Endothelial cell (in vitro differentiated cells): ENCODE measurements at regions not wholly inside any gene's neighbourhood (a gene's known extent, or its start where the extent isn't known, plus 50 kb on each side); places are given as distances from the start of the nearest gene placed in this dataset.
A peak's percentile ranks its signal among the peaks of the same experiment; 100 is the strongest.

ENCODE experiments used
- DNase-seq: peaks from one replicate; pipeline ENCODE4 v3.0.0; 2021; ENCODE audit warnings: low spot score
- H3K27ac Mint-ChIP-seq: one replicate; pipeline ENCODE4 v1.8.0; 2021; ENCODE audit warnings: mixed read lengths, inconsistent platforms; ENCODE audit not compliant: unreplicated experiment
- H3K27me3 Mint-ChIP-seq: one replicate; pipeline ENCODE4 v1.8.0; 2021; ENCODE audit warnings: mild to moderate bottlenecking, moderate library complexity, mixed read lengths, inconsistent platforms; ENCODE audit not compliant: unreplicated experiment
- H3K36me3 Mint-ChIP-seq: one replicate; pipeline ENCODE4 v1.8.0; 2021; ENCODE audit warnings: mild to moderate bottlenecking, low read depth, mixed read lengths, inconsistent platforms; ENCODE audit not compliant: unreplicated experiment
- H3K4me1 Mint-ChIP-seq: one replicate; pipeline ENCODE4 v1.8.0; 2021; ENCODE audit warnings: mild to moderate bottlenecking, mixed read lengths, inconsistent platforms; ENCODE audit not compliant: unreplicated experiment
- H3K4me3 Mint-ChIP-seq: one replicate; pipeline ENCODE4 v1.8.0; 2021; ENCODE audit warnings: mild to moderate bottlenecking, mixed read lengths, inconsistent platforms; ENCODE audit not compliant: unreplicated experiment
- H3K9me3 Mint-ChIP-seq: one replicate; pipeline ENCODE4 v1.8.0; 2021; ENCODE audit warnings: mixed read lengths, inconsistent platforms; ENCODE audit not compliant: unreplicated experiment
- CTCF ChIP-seq: fragments of 200-600 bp; sonication (generic); IDR thresholded peaks from one replicate; pipeline ENCODE4 v1.5.0; 2021; ENCODE audit warnings: antibody characterized with exemption; ENCODE audit not compliant: unreplicated experiment

- no peak overlapping the region for H3K27ac Mint-ChIP-seq
- peaks cover 2% of the 10 kb centered on the region for H3K27me3 Mint-ChIP-seq
- no peak for DNase-seq
- H3K4me3 Mint-ChIP-seq = no peak overlapping the region
- H3K36me3 Mint-ChIP-seq = no peaks in the 10 kb centered on the region
- H3K9me3 Mint-ChIP-seq = no peaks in the 10 kb centered on the region
- H3K4me1 Mint-ChIP-seq = no peaks in the 10 kb centered on the region
- TF ChIP-seq CTCF = no peak
Measured at GRCh38 chr5:160978944-160979343, 126.9 kb upstream of the ATP10B start.

GRCh38 chr5:160976181-160976580 lies 124.2 kb upstream of the ATP10B start:
- H3K27ac Mint-ChIP-seq = no peak overlapping the region

GRCh38 chr5:160970605-160971191 lies 118.7 kb upstream of the ATP10B start:
- no peak overlapping the region for H3K27ac Mint-ChIP-seq
- no peaks in the 10 kb centered on the region for H3K4me1 Mint-ChIP-seq
- peaks cover under 1% of the 10 kb centered on the region for H3K27me3 Mint-ChIP-seq
- TF ChIP-seq CTCF = peak; percentile 55
- H3K9me3 Mint-ChIP-seq = no peaks in the 10 kb centered on the region
- DNase-seq = no peak
- H3K4me3 Mint-ChIP-seq = no peak overlapping the region
- no peaks in the 10 kb centered on the region for H3K36me3 Mint-ChIP-seq

More at GRCh38 chr5:160976181-160976580, 124.2 kb upstream of the ATP10B start:
- DNase-seq = no peak
- Mint-ChIP-seq H3K27me3 (peaks cover 2% of the 10 kb centered on the region), H3K4me3 (no peak overlapping the region), H3K4me1 (no peaks in the 10 kb centered on the region), H3K9me3 (no peaks in the 10 kb centered on the region), H3K36me3 (no peaks in the 10 kb centered on the region)
- TF ChIP-seq CTCF = no peak

DNA sequence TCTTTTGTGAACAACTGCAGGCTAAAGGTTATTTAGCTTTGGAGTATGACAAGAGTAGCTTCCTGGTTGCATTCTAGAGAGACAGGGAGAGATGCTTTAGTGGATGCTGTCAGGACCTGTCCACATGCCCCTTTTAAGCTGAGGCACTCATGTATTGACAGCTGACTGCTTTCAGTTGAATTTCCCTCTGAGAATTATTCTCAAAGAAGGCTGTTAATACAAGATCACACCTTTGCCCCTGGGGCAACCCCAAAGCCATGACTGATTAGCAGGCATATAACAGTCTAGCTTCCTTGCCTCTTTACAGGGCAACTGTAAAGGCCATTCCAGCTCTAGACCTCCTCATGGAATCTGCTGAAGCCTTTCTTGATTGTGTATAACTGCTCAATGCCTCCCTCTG lies 117.6 kb upstream of the ATP10B start:
- Mint-ChIP-seq H3K9me3 (no peaks in the 10 kb centered on the region), H3K4me1 (no peaks in the 10 kb centered on the region), H3K27ac (no peak overlapping the region), H3K36me3 (no peaks in the 10 kb centered on the region), H3K4me3 (no peak overlapping the region), H3K27me3 (no peaks in the 10 kb centered on the region)
- no peak for DNase-seq
- TF ChIP-seq CTCF = no peak

DNA sequence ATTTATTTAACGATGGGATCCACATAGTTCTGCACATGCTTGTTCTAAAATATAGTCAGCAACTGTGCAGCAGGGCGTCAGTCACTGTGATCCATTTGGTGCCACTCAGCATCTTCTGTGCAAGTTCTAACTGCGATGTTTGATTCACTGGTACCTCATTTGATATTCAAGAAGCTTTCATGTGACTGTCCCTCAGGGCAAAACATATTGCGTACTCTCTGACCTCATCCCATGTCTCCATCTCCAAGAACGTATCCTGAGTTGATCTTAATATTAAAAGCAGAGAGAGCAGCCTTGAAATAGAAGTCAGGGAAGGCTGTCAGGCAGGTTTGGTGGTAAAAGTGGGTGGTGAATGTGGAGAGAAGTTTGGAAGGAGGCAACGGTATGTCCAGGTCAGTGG lies 116.5 kb upstream of the ATP10B start:
- no peak for DNase-seq
- Mint-ChIP-seq H3K9me3 (no peaks in the 10 kb centered on the region), H3K27me3 (no peaks in the 10 kb centered on the region), H3K4me1 (no peaks in the 10 kb centered on the region), H3K4me3 (no peak overlapping the region), H3K27ac (no peak overlapping the region), H3K36me3 (no peaks in the 10 kb centered on the region)
- TF ChIP-seq CTCF = no peak
